ENCODE measurements at regions not wholly inside any gene's neighbourhood (a gene's known extent, or its start where the extent isn't known, plus 50 kb on each side); places are given as distances from the start of the nearest gene placed in this dataset.

- DNase-seq: no peak
- H3K4me1 ChIP-seq: peaks cover 3% of the 10 kb centered on the region
- TF ChIP-seq CTCF (IDR thresholded peaks at IDR 0.05): no peak
- TF ChIP-seq POLR2A (IDR thresholded peaks at IDR 0.05): no peak
- H3K27me3 ChIP-seq: no peaks in the 10 kb centered on the region
- H3K36me3 ChIP-seq (ENCODE audit: low read depth, missing control alignments): no peaks in the 10 kb centered on the region
- H3K27ac ChIP-seq: no peak overlapping the region
- H3K9me3 ChIP-seq: no peaks in the 10 kb centered on the region
- no peak overlapping the region for H3K4me3 ChIP-seq
- 74 to 91% methylated on average over 3 of the region's 3 CpGs for WGBS, 2 donors
- intact Hi-C loops (cut with DNase I; ENCODE audit: low total_unique reads): no loop called here
Observed at GRCh38 chr3:101994386-101994785, 145.1 kb downstream of the NFKBIZ start.

GRCh38 chr3:101995371-101996046, 146.2 kb downstream of the NFKBIZ start:
- Histone ChIP-seq H3K4me3 (no peak overlapping the region), H3K27ac (no peak overlapping the region), H3K9me3 (no peaks in the 10 kb centered on the region), H3K36me3 (ENCODE audit: low read depth, missing control alignments) (no peaks in the 10 kb centered on the region), H3K27me3 (no peaks in the 10 kb centered on the region), H3K4me1 (peaks cover 3% of the 10 kb centered on the region)
- DNase-seq: no peak
- intact Hi-C loops (cut with DNase I; ENCODE audit: low total_unique reads): no loop called here
- WGBS, 2 donors: 74 to 76% methylated on average over 4 of the region's 4 CpGs
- TF ChIP-seq CTCF (IDR thresholded peaks at IDR 0.05): no peak
- TF ChIP-seq POLR2A (IDR thresholded peaks at IDR 0.05): no peak

GRCh38 chr3:101996832-101997231, 147.5 kb downstream of the NFKBIZ start:
- Histone ChIP-seq H3K36me3 (ENCODE audit: low read depth, missing control alignments) (no peaks in the 10 kb centered on the region), H3K9me3 (no peaks in the 10 kb centered on the region), H3K27ac (no peak overlapping the region), H3K4me3 (no peak overlapping the region), H3K27me3 (no peaks in the 10 kb centered on the region), H3K4me1 (peaks cover 3% of the 10 kb centered on the region)
- no peak for DNase-seq
- WGBS, 2 donors: 95 to 100% methylated on average over 3 of the region's 3 CpGs
- intact Hi-C loops (cut with DNase I; ENCODE audit: low total_unique reads): no loop called here
- no peak for TF ChIP-seq CTCF (IDR thresholded peaks at IDR 0.05)
- TF ChIP-seq POLR2A (IDR thresholded peaks at IDR 0.05): no peak

GRCh38 chr3:101998256-101998926, 149.1 kb downstream of the NFKBIZ start:
- no peak for DNase-seq
- TF ChIP-seq POLR2A (IDR thresholded peaks at IDR 0.05) (no peak), CTCF (IDR thresholded peaks at IDR 0.05) (no peak)
- H3K4me3 ChIP-seq: no peak overlapping the region
- no peaks in the 10 kb centered on the region for H3K9me3 ChIP-seq
- H3K36me3 ChIP-seq (ENCODE audit: low read depth, missing control alignments): no peaks in the 10 kb centered on the region
- peaks cover under 1% of the 10 kb centered on the region for H3K4me1 ChIP-seq
- no peak overlapping the region for H3K27ac ChIP-seq
- intact Hi-C loops (cut with DNase I; ENCODE audit: low total_unique reads): no loop called here
- no peaks in the 10 kb centered on the region for H3K27me3 ChIP-seq
- 71 to 82% methylated on average over 3 of the region's 3 CpGs for WGBS, 2 donors
